Heart left ventricle (tissue), 16 donors: ENCODE measurements at regions not wholly inside any gene's neighbourhood (a gene's known extent, or its start where the extent isn't known, plus 50 kb on each side); places are given as distances from the start of the nearest gene placed in this dataset.

Experiments
- ATAC-seq, 4 donors: fragments of 200-7000 bp; cut with Tn5 transposase; one replicate each; pipeline ENCODE4 v1.9.1; 2020 to 2022; ENCODE audit warnings: moderate library complexity in 4 of 4, mild to moderate bottlenecking in 3 of 4, moderate number of reproducible peaks in 1 of 4
- DNase-seq, 5 donors: peaks; one replicate each; pipeline ENCODE4 v3.0.0-alpha.2; 2020
- H3K27ac ChIP-seq, 12 donors: fragments of 200-600 bp; sonication (generic) in 4 of 12; one replicate each; pipeline versions ENCODE4 v1.5.0 to v1.8.0; 2016 to 2022; ENCODE audit warnings: mild to moderate bottlenecking in 2 of 12
- H3K27me3 ChIP-seq, 9 donors: fragments of 200-600 bp; sonication (generic) in 2 of 9; one replicate each; pipeline versions ENCODE4 v1.5.1 to v1.8.0; 2016 to 2022; ENCODE audit warnings: mild to moderate bottlenecking in 3 of 9
- H3K36me3 ChIP-seq, 9 donors: fragments of 200-600 bp; sonication (generic) in 2 of 9; one replicate each; pipeline versions ENCODE4 v1.5.0 to v1.8.0; 2018 to 2022; ENCODE audit warnings: mild to moderate bottlenecking in 2 of 9
- H3K4me1 ChIP-seq, 12 donors: fragments of 200-600 bp; sonication (generic) in 4 of 12; one replicate each; pipeline versions ENCODE4 v1.5.0 to v1.8.0; 2016 to 2022; ENCODE audit warnings: mild to moderate bottlenecking in 3 of 12
- H3K4me3 ChIP-seq, 12 donors: fragments of 200-600 bp; sonication (generic) in 4 of 12; one replicate each; pipeline versions ENCODE4 v1.5.0 to v1.8.0; 2017 to 2022; ENCODE audit warnings: mild to moderate bottlenecking in 9 of 12, moderate library complexity in 4 of 12
- H3K9me3 ChIP-seq, 12 donors: fragments of 200-600 bp; sonication (generic) in 4 of 12; one replicate each; pipeline versions ENCODE4 v1.5.0 to v1.8.0; 2016 to 2022; ENCODE audit warnings: mild to moderate bottlenecking in 1 of 12
- POLR2A ChIP-seq, 2 donors: fragments of 450-650 bp; IDR thresholded peaks; one replicate each; pipeline ENCODE4 v1.6.1; 2017; ENCODE audit warnings: antibody characterized with exemption in 2 of 2, mild to moderate bottlenecking in 2 of 2, moderate library complexity in 2 of 2
- WGBS, 4 donors: extraction: QIAGEN DNeasy Blood & Tissue Kit in 2 of 4; methylation state at CpG; one replicate each; pipeline versions ENCODE4 v1.1.5 to v1.1.7; 2013 to 2018; 5-methylcytosine and 5-hydroxymethylcytosine counted together
- intact Hi-C, 10 donors: fragments of 100-400 bp; cut with DNase I; formaldehyde crosslinking; loops; one replicate each; pipeline versions ENCODE4 v1.11.1 to v1.14.2; 2022
- TF ChIP-seq, protein P1 (sequence below), 12 donors: fragments of 200-600 bp; sonication (generic) in 4 of 12; IDR thresholded peaks; one replicate each; pipeline versions ENCODE4 v1.5.0 to v1.8.0; 2018 to 2022; ENCODE audit warnings: antibody characterized with exemption in 12 of 12, mild to moderate bottlenecking in 5 of 12
- donor health status: ischemic (EF 13 %, LVEDD 7.1; RV severe dilation, severe dysfunction).
- donor health status: healthy with polysubstance abuse.
- donor health status: DM: no; HTN: yes; CAD: no.
- donor health status: DM: no; HTN: no; CAD: no.
- donor health status: ischemic (EF 25% LVEDD 6.9; RV normal size, moderate dysfunction).
- donor health status: ischemic (EF 25% LVEDD 5.7; RV mildly dilated, moderate dysfunction).
- donor health status: healthy.
- donor health status: DM: yes; HTN: yes; CAD: no.
- donor health status: ischemic (EF 35%, LVEDD 5.7; RV mildly dilated, moderate dysfunction).
- donor health status: nonischemic (EF 11% LVEDD 7.7; RV severe dilation, severe dysfunction).
- donor health status: DM: yes; HTN: yes; CAD: no.
- donor health status: PGD.
- donor health status: ischemic (EF 29% LVEDD 5.4; RV normal size, mild dysfunction).
- donor health status: nonischemic (EF 23%, LVEDD 6.1; RV moderate dilation, normal function).

DNA sequence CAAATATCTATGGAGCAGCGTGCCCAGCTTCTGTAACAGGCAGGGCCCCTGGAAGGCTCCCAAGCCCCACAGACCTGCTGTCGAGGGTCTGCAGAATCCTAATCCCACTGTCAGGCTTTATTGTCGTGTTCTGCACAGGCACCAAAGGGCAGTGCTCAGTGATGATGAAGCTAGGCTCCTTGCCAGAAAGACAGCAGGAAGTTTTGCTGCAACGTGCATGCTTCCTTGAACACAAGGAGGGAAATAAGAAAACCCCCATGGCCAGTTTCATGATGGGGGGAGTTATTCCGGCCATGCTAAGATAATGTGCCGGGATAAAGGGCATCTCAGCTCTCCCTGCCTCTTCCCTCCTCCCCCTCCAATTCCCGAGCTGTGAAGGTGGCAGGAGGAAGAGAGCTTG is 109.4 kb upstream of the KCNG1 start:
- ATAC-seq (no peak), DNase-seq (no peak)
- H3K4me3 ChIP-seq = no peak overlapping the region
- H3K36me3 ChIP-seq = no peaks in the 10 kb centered on the region
- TF ChIP-seq, protein P1, sequence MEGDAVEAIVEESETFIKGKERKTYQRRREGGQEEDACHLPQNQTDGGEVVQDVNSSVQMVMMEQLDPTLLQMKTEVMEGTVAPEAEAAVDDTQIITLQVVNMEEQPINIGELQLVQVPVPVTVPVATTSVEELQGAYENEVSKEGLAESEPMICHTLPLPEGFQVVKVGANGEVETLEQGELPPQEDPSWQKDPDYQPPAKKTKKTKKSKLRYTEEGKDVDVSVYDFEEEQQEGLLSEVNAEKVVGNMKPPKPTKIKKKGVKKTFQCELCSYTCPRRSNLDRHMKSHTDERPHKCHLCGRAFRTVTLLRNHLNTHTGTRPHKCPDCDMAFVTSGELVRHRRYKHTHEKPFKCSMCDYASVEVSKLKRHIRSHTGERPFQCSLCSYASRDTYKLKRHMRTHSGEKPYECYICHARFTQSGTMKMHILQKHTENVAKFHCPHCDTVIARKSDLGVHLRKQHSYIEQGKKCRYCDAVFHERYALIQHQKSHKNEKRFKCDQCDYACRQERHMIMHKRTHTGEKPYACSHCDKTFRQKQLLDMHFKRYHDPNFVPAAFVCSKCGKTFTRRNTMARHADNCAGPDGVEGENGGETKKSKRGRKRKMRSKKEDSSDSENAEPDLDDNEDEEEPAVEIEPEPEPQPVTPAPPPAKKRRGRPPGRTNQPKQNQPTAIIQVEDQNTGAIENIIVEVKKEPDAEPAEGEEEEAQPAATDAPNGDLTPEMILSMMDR (IDR thresholded peaks at IDR 0.05) = no peak
- TF ChIP-seq POLR2A (IDR thresholded peaks at IDR 0.05) = no peak
- 28 to 38% (median 33%) methylated on average over 7 of the region's 7 CpGs for WGBS, 4 donors
- no peaks in the 10 kb centered on the region for H3K9me3 ChIP-seq
- intact Hi-C loops = no loop called here
- H3K27me3 ChIP-seq = peaks cover 0 to 9% (median 0%) of the 10 kb centered on the region in 9 donors
- H3K27ac ChIP-seq = no peak overlapping the region
- H3K4me1 ChIP-seq = no peaks in the 10 kb centered on the region

DNA sequence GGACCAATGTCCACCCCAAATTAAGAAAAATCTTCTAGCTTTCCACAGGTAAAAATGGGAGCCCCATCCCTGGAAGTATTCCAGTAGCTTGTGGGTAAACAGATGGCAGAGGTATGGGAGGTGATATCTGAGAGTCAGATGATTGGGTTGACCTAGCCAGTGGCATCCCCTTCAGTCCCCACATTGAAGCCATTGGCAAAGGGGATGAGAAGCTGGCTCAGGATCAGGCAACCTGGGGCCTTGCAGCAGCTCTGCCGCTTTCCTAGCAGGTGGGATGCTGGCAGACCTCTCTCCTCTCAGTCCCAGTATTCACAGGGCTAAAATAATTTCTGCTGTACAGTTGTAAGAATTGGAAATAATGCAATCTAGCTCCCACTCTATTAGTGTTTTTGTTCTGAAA is 108.9 kb upstream of the KCNG1 start:
- no peak for ATAC-seq
- DNase-seq = no peak
- Histone ChIP-seq H3K36me3 (no peaks in the 10 kb centered on the region), H3K4me1 (no peaks in the 10 kb centered on the region), H3K4me3 (no peak overlapping the region), H3K9me3 (no peaks in the 10 kb centered on the region), H3K27ac (no peak overlapping the region), H3K27me3 (peaks cover 0 to 9% (median 0%) of the 10 kb centered on the region in 9 donors)
- TF ChIP-seq POLR2A (IDR thresholded peaks at IDR 0.05) = no peak
- TF ChIP-seq, protein P1 (IDR thresholded peaks at IDR 0.05) = no peak
- 93 to 95% (median 94%) methylated on average over 1 of the region's 1 CpG for WGBS, 4 donors
- intact Hi-C loops = no loop called here

DNA sequence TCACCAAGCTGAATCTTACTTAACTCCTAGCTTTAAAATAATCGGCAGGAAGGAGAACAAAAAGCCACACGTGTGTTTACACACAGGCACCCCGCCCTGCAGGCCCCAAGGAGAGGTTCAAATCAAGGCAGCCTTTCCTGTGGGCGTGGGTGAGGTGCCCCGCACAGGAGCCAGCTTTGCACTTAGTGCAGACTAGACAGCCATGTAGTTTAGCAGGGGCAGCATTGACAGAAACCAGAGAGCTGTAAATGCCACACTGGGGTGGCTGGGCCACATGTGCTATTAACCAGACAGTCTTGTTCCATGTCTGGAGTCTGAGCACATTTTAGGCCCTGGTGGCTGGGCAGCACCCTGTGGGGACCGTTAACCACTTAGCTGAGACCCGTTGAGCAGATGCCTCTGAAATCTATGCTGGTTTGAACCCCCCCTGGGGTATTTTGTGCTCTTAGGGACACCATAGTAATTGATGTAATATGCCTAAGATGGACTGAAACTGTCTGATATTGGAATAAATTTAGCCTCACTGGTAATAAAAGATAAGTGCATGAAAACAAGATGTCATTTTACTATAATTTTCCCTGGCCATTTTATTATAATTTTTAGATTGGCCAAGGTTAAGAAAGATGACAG is 106.4 kb upstream of the KCNG1 start:
- no peak for ATAC-seq
- WGBS, 4 donors = 36 to 51% (median 47%) methylated on average over 7 of the region's 7 CpGs
- intact Hi-C loops = no loop called here

DNA sequence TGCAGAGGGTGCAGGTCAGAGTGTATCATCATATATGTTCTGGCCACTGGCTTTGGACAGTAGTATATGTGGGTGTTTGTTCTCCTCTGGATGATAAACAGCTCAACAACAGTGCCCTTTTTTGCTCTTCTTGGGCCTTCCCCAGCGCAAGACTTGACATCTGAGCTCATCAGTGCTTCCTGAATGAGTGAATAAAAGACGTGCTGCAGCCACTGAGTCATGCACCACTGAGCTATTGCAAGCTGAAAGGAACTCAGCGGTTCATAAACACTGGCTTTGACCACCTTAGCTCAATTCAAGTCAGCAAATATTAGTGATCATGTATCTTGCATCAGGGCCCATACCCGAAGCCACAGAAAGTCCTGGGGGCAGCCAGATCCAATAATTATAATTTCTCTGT is 105.3 kb upstream of the KCNG1 start:
- intact Hi-C loops = no loop called here
- Histone ChIP-seq H3K27ac (no peak overlapping the region), H3K9me3 (no peaks in the 10 kb centered on the region), H3K27me3 (peaks cover 0 to 9% (median 0%) of the 10 kb centered on the region in 9 donors), H3K4me1 (no peaks in the 10 kb centered on the region), H3K4me3 (no peak overlapping the region), H3K36me3 (no peaks in the 10 kb centered on the region)
- no peak for DNase-seq
- 58 to 73% (median 68%) methylated on average over 4 of the region's 4 CpGs for WGBS, 4 donors
- ATAC-seq = no peak
- TF ChIP-seq, protein P1 (IDR thresholded peaks at IDR 0.05) = no peak
- TF ChIP-seq POLR2A (IDR thresholded peaks at IDR 0.05) = no peak

More for the DNA sequence above, 106.4 kb upstream of the KCNG1 start:
- no peak for TF ChIP-seq POLR2A (IDR thresholded peaks at IDR 0.05)
- TF ChIP-seq, protein P1 (IDR thresholded peaks at IDR 0.05) = no peak
- Histone ChIP-seq H3K36me3 (no peaks in the 10 kb centered on the region), H3K27ac (no peak overlapping the region), H3K9me3 (no peaks in the 10 kb centered on the region), H3K4me3 (no peak overlapping the region), H3K27me3 (peaks cover 0 to 9% (median 0%) of the 10 kb centered on the region in 9 donors), H3K4me1 (no peaks in the 10 kb centered on the region)
- no peak for DNase-seq
